GM19452 (cell line): ENCODE measurements at regions not wholly inside any gene's neighbourhood (a gene's known extent, or its start where the extent isn't known, plus 50 kb on each side); places are given as distances from the start of the nearest gene placed in this dataset.

Experiments used
- ATAC-seq: cut with Tn5 transposase; IDR thresholded peaks from one replicate; pipeline ENCODE4 v1.9.1; 2021; ENCODE audit not compliant: unreplicated experiment

- no peak for ATAC-seq
Measured at GRCh38 chr14:42862114-42862513, 1255.4 kb downstream of the LRFN5 start.

- no peak for ATAC-seq
Measured at GRCh38 chr14:42860371-42860770, 1253.7 kb downstream of the LRFN5 start.

- ATAC-seq, result no peak
Measured at GRCh38 chr14:42856106-42856505, 1249.4 kb downstream of the LRFN5 start.

GRCh38 chr14:42855085-42855484 is 1248.4 kb downstream of the LRFN5 start:
- ATAC-seq, result no peak

GRCh38 chr14:42854061-42854460 is 1247.4 kb downstream of the LRFN5 start:
- no peak for ATAC-seq

- ATAC-seq, result no peak
Measured at GRCh38 chr14:42848652-42849051, 1242.0 kb downstream of the LRFN5 start.

- ATAC-seq, result no peak
Measured at GRCh38 chr14:42814817-42815216, 1208.1 kb downstream of the LRFN5 start.

GRCh38 chr14:42806909-42807315 is 1200.2 kb downstream of the LRFN5 start:
- no peak for ATAC-seq

GRCh38 chr14:42804141-42804540 is 1197.5 kb downstream of the LRFN5 start:
- ATAC-seq, result no peak

- no peak for ATAC-seq
Measured at GRCh38 chr14:42802346-42802745, 1195.7 kb downstream of the LRFN5 start.

- no peak for ATAC-seq
Measured at GRCh38 chr14:42792166-42792565, 1185.5 kb downstream of the LRFN5 start.

GRCh38 chr14:42782754-42783153 is 1176.1 kb downstream of the LRFN5 start:
- ATAC-seq, result no peak

- ATAC-seq, result no peak
Measured at GRCh38 chr14:42778984-42779383, 1172.3 kb downstream of the LRFN5 start.

GRCh38 chr14:42750771-42751170 is 1144.1 kb downstream of the LRFN5 start:
- ATAC-seq, result no peak

- ATAC-seq, result no peak
Measured at GRCh38 chr14:42742084-42742483, 1135.4 kb downstream of the LRFN5 start.

GRCh38 chr14:42736408-42736807 is 1129.7 kb downstream of the LRFN5 start:
- ATAC-seq, result no peak

GRCh38 chr14:42734041-42734440 is 1127.4 kb downstream of the LRFN5 start:
- ATAC-seq, result no peak

GRCh38 chr14:42732005-42732404 is 1125.3 kb downstream of the LRFN5 start:
- ATAC-seq, result no peak

GRCh38 chr14:42731480-42731879 is 1124.8 kb downstream of the LRFN5 start:
- no peak for ATAC-seq

- no peak for ATAC-seq
Measured at GRCh38 chr14:42729681-42730080, 1123.0 kb downstream of the LRFN5 start.

GRCh38 chr14:42719391-42719790 is 1112.7 kb downstream of the LRFN5 start:
- ATAC-seq, result no peak

GRCh38 chr14:42715316-42715715 is 1108.6 kb downstream of the LRFN5 start:
- no peak for ATAC-seq

GRCh38 chr14:42710071-42710470 is 1103.4 kb downstream of the LRFN5 start:
- no peak for ATAC-seq

- no peak for ATAC-seq
Measured at GRCh38 chr14:42703501-42703900, 1096.8 kb downstream of the LRFN5 start.
